ENCODE measurements at regions not wholly inside any gene's neighbourhood (a gene's known extent, or its start where the extent isn't known, plus 50 kb on each side); places are given as distances from the start of the nearest gene placed in this dataset.

- no peaks in the 10 kb centered on the region for H3K4me1 ChIP-seq (ENCODE audit: control insufficient read depth in 1 of 2, insufficient read depth in 2 of 2, low read depth in 1 of 2, low read length in 1 of 2)
- no peak overlapping the region for H3K9ac ChIP-seq
- no peaks in the 10 kb centered on the region for H4K20me1 ChIP-seq (ENCODE audit: insufficient read depth)
- 14% methylated on average over 5 of the region's 5 CpGs for WGBS (ENCODE audit: low lambda C conversion rate)
- DNase-seq: no peak
- H3F3A ChIP-seq (replicated peaks; ENCODE audit: insufficient read depth): no peaks in the 10 kb centered on the region
- CTCF ChIA-PET: no interaction called here
- H3K9me3 ChIP-seq: no peaks in the 10 kb centered on the region
- H3K4me2 ChIP-seq: no peak overlapping the region
- POLR2A ChIA-PET: no interaction called here
- no peak overlapping the region for H2AFZ ChIP-seq (ENCODE audit: low read depth)
- TF ChIP-seq NFIC (IDR thresholded peaks at IDR 0.05; ENCODE audit: borderline replicate concordance) (no peak), EZH2phosphoT487 (IDR thresholded peaks at IDR 0.05; ENCODE audit: borderline replicate concordance, low read depth) (no peak), MXI1 (IDR thresholded peaks at IDR 0.05; ENCODE audit: low read depth, low read length) (no peak)
- H3K4me3 ChIP-seq (ENCODE audit: low read depth in 2 of 2, low read length in 1 of 2): no peak overlapping the region
- H3K79me2 ChIP-seq (ENCODE audit: insufficient read depth): no peaks in the 10 kb centered on the region
- H3K27me3 ChIP-seq (ENCODE audit: insufficient read depth): no peaks in the 10 kb centered on the region
- H3K27ac ChIP-seq (ENCODE audit: low read depth in 2 of 2, low read length in 1 of 2): no peak overlapping the region
- H3K36me3 ChIP-seq (replicated peaks in 1 of 2; ENCODE audit: control insufficient read depth in 1 of 2, insufficient read depth in 2 of 2, low read length in 1 of 2): no peaks in the 10 kb centered on the region
- H3K9me2 ChIP-seq: no peaks in the 10 kb centered on the region
Measured at GRCh38 chr1:37130221-37130948, 96.1 kb upstream of the GRIK3 start.

- Histone ChIP-seq H3K4me1 (ENCODE audit: control insufficient read depth in 1 of 2, insufficient read depth in 2 of 2, low read depth in 1 of 2, low read length in 1 of 2) (no peaks in the 10 kb centered on the region), H3K79me2 (ENCODE audit: insufficient read depth) (no peaks in the 10 kb centered on the region), H2AFZ (ENCODE audit: low read depth) (no peak overlapping the region), H3K36me3 (replicated peaks in 1 of 2; ENCODE audit: control insufficient read depth in 1 of 2, insufficient read depth in 2 of 2, low read length in 1 of 2) (no peaks in the 10 kb centered on the region), H4K20me1 (ENCODE audit: insufficient read depth) (no peaks in the 10 kb centered on the region), H3K27ac (ENCODE audit: low read depth in 2 of 2, low read length in 1 of 2) (no peak overlapping the region), H3K4me3 (ENCODE audit: low read depth in 2 of 2, low read length in 1 of 2) (no peak overlapping the region), H3K27me3 (ENCODE audit: insufficient read depth) (no peaks in the 10 kb centered on the region), H3K9ac (no peak overlapping the region), H3K9me2 (no peaks in the 10 kb centered on the region), H3K4me2 (no peak overlapping the region), H3K9me3 (no peaks in the 10 kb centered on the region), H3F3A (replicated peaks; ENCODE audit: insufficient read depth) (no peaks in the 10 kb centered on the region)
- CTCF ChIA-PET: no interaction called here
- WGBS (ENCODE audit: low lambda C conversion rate): 22% methylated on average over 5 of the region's 5 CpGs
- DNase-seq: no peak
- TF ChIP-seq, protein P1, sequence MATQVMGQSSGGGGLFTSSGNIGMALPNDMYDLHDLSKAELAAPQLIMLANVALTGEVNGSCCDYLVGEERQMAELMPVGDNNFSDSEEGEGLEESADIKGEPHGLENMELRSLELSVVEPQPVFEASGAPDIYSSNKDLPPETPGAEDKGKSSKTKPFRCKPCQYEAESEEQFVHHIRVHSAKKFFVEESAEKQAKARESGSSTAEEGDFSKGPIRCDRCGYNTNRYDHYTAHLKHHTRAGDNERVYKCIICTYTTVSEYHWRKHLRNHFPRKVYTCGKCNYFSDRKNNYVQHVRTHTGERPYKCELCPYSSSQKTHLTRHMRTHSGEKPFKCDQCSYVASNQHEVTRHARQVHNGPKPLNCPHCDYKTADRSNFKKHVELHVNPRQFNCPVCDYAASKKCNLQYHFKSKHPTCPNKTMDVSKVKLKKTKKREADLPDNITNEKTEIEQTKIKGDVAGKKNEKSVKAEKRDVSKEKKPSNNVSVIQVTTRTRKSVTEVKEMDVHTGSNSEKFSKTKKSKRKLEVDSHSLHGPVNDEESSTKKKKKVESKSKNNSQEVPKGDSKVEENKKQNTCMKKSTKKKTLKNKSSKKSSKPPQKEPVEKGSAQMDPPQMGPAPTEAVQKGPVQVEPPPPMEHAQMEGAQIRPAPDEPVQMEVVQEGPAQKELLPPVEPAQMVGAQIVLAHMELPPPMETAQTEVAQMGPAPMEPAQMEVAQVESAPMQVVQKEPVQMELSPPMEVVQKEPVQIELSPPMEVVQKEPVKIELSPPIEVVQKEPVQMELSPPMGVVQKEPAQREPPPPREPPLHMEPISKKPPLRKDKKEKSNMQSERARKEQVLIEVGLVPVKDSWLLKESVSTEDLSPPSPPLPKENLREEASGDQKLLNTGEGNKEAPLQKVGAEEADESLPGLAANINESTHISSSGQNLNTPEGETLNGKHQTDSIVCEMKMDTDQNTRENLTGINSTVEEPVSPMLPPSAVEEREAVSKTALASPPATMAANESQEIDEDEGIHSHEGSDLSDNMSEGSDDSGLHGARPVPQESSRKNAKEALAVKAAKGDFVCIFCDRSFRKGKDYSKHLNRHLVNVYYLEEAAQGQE (IDR thresholded peaks at IDR 0.05; ENCODE audit: low read depth, low read length): no peak
- TF ChIP-seq, protein P2, sequence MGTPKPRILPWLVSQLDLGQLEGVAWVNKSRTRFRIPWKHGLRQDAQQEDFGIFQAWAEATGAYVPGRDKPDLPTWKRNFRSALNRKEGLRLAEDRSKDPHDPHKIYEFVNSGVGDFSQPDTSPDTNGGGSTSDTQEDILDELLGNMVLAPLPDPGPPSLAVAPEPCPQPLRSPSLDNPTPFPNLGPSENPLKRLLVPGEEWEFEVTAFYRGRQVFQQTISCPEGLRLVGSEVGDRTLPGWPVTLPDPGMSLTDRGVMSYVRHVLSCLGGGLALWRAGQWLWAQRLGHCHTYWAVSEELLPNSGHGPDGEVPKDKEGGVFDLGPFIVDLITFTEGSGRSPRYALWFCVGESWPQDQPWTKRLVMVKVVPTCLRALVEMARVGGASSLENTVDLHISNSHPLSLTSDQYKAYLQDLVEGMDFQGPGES (IDR thresholded peaks at IDR 0.05; ENCODE audit: low read depth, low read length): no peak
- TF ChIP-seq ELF1 (IDR thresholded peaks at IDR 0.05): no peak
- TF ChIP-seq FOSL2 (IDR thresholded peaks at IDR 0.05; ENCODE audit: borderline replicate concordance, low read depth): no peak
- POLR2A ChIA-PET: no interaction called here
Measured at GRCh38 chr1:37131281-37131680, 97.0 kb upstream of the GRIK3 start.

Measured in SK-N-SH (cell line).